Hepatic stellate cell (primary cell): ENCODE measurements at regions not wholly inside any gene's neighbourhood (a gene's known extent, or its start where the extent isn't known, plus 50 kb on each side); places are given as distances from the start of the nearest gene placed in this dataset.

Source experiments
- DNase-seq: peaks from one replicate; pipeline ENCODE4 v3.0.0; 2011; ENCODE audit warnings: low spot score

- DNase-seq = no peak
These were observed 134.0 kb upstream of the DTNBP1 start for GRCh38 chr6:15796844-15797243.

GRCh38 chr6:15796130-15796771 is 133.4 kb upstream of the DTNBP1 start:
- no peak for DNase-seq

- DNase-seq = no peak
These were observed 131.0 kb upstream of the DTNBP1 start for GRCh38 chr6:15793826-15794225.

GRCh38 chr6:15793288-15793687 is 130.5 kb upstream of the DTNBP1 start:
- no peak for DNase-seq

DNA sequence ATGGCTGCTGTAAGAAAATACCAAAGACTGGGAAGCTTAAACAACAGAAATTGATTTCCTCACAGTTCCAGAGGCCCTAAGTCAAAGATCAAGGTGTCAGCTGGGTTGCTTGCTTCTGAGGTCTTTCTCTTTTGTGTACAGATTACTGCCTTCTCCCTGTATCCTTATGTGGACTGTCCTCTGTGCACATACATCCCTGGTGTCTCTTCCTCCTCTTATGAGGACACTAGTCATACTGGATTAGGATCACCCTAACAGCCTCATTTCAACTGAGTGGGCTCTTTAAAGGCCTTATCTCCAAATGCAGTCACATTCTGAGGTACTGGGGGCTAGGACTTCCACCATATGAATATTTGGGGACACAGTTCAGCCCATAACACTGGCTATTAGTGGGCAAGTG is 130.0 kb upstream of the DTNBP1 start:
- DNase-seq = no peak

GRCh38 chr6:15791448-15792181 is 128.8 kb upstream of the DTNBP1 start:
- no peak for DNase-seq

GRCh38 chr6:15790116-15790515 is 127.3 kb upstream of the DTNBP1 start:
- no peak for DNase-seq

DNA sequence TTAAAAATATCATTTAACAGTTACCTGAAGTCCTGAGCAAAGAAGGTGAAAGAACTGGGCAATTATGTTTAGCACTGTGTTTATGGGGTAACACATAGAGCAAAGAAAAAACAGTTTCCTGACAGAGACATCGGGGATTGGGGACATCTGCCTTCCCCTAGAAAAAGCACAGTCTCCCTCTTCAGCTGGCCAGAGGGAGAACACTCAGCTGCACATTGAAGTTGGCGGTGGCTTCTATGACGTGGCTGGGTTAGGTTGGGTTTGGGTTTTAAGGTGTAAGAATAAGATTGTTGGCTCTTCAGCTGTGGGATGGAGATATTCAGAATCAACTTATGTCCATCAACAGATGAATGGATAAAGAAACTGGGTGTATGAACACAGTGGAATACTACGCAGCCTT is 124.0 kb upstream of the DTNBP1 start:
- DNase-seq = no peak

- no peak for DNase-seq
These were observed 120.7 kb upstream of the DTNBP1 start for GRCh38 chr6:15783484-15783883.

- DNase-seq = no peak
These were observed 119.1 kb upstream of the DTNBP1 start for GRCh38 chr6:15781890-15782289.

- DNase-seq = no peak
These were observed 118.5 kb upstream of the DTNBP1 start for GRCh38 chr6:15781333-15781732.

DNA sequence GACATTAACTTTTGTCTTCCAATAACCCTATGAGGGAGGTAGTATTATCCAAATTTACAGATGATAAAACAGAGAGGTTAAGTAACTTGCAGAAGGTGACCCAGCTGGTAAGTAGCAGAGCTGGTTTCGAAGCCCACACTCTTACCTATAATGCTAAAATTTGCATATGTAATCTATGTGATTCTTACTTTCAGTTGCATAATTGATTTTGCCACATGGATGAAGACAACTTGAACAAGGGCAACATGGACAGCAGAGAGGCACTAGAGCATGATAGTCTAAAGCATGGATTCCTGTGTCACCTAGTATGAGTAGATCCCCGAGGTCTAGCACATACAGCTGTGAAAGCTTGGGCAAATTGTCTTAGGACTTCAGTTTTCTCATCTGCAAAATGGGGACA is 117.6 kb upstream of the DTNBP1 start:
- DNase-seq = no peak

DNA sequence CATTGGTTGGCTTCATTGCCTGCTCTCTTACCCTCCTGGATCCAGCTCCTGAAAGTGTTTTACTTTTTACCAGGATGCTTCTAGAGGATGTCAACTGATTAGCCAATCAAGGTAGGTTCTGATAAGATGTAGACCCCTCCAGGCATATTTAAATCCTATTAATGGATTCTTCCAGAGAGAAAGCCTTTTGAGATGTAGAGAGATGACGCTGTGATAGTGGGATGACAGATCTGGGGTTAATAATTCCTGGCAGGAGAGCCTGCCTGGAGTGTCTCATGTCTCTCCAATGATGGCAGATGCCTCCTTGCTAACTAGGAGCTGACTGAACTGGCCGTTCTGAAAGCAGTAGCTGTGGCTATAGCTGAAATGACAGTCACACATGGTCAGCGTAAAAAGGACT is 116.9 kb upstream of the DTNBP1 start:
- DNase-seq = no peak

DNA sequence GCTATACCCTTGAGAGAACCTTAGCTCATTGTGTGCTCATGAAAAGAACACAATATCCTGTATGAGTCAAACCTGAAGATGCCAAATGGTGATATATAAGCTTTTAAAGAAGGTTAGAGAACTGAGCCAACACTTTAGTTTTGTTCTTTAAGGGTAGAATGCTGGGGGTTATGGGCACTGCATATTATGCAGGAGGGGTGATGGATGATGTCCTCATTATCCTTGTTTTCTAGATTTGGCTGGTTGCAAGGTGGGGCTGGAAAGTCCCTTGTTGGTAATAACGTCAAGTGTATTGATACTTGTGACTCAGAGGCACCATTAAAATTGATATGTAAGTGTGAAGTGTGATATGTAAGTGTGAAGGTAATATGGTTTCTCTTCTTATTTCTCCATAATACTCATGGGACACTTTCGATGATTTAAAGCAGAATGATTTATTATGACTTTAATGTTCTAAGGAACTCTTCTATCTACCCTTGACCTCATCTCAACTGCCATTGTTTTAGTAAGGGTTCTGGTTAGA is 113.7 kb upstream of the DTNBP1 start:
- no peak for DNase-seq

DNA sequence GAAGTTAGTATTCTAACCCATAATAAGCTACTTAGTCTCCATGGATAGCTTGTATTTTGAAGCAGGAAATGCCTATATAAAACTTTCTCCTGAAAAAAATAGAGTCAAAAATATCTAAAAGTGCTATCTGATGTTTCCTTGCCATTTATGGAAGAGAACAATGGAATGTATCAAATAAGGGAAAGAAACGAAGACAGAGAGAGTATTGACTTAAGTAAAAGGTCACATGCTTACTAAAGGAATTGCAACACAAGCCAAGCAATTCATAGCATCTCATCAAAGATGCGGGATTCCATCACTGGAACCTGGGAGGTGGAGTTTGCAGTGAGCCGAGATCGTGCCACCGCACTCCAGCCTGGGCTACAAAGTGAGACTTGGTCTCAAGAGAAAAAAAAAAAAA is 112.9 kb upstream of the DTNBP1 start:
- DNase-seq = no peak

DNA sequence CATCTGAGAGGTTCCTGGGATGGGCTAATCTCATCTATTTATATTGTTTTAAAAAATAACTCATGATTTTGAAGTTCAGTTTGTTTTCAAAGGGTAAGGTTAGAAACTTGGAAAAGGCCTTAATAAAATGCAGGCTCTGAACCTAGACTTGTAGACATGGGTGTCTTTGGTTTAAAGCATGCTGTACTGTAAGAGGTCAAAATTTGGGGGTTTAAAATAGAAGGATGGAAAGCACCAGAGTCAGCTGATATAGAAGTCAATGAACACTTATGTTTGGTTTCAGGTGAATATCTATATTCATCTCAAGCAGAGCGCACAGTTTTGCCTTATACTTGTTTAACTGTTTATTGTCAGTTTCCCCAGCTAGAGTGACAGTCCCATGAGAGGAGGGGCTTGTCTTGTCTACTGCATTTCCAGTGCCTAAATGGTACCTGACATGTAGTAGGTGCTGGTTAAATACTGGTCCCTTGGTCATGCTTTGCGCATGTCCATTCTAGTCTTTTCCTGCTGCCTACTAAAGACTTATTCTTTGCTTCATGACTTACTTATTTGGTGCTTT is 112.3 kb upstream of the DTNBP1 start:
- no peak for DNase-seq

DNA sequence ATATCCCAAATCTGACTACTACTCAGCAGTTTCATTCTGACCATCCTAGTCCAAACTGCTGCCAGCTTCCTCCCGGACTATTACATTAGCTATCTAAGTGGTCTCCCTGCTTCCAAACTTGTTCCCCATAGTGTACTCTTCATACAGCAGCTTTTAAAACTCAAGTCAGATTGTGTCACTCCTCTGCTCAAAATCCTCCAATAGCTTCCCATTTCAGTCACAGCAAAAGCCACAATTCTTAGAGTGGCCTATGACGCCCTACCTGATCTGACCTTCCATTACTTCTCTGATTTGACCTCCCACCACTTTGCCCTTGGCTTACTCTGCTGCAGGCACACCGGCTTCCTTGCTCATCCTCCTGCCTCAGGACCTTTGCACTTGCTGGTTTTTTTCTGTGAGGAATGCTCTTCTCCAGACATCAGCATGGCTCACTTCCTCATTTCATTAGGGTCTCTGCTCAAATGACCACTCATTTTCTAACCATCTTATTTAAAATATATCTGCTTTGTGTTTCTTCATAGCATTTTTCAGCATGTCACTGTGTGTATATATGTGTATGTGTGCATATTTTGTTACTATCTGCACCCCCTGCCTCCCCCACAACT is 111.1 kb upstream of the DTNBP1 start:
- no peak for DNase-seq

GRCh38 chr6:15770347-15771143 is 107.7 kb upstream of the DTNBP1 start:
- DNase-seq = no peak

DNA sequence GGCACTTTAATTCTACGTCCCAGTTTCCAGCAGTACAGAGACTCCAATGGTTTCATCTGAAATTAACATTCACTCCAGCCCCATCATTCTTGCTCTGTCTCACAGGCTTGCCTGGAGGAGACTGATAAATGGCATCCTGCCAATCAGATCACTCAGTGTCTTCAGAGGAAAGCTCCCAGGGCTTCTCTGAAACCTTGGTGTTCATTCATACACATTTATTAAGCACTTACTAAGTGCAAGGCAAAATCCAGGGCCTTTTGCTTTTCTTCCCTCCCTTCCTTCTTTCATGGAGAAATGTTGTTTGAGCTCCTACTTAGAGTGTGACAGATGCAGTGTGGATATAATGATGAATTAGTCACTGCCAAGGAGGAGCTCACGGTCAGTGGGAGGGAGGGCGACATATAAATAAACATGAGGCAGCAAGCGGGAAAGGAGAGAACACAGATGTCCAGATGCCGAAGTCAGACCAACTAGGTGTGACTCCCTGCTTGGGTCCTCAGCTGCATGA is 106.7 kb upstream of the DTNBP1 start:
- DNase-seq = no peak

DNA sequence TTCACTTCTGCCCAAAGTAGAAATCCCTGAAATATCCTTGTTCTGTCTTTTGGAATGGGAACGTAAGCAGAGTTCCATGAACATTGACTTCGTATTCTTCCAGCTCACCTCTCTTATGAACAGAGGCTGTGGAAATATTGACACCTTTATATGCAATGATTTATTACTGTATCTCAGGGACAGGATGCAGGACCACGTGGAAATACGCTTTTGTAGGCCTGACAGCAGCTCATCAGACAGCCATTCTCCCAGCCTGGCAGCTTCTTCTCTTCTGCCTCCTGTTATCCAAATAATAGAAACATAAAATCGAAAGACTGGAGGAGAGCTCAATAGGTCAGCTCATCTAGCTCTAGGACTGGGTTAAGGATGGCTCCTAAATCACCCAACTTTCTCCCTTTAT is 106.2 kb upstream of the DTNBP1 start:
- no peak for DNase-seq

GRCh38 chr6:15763837-15764236 is 101.0 kb upstream of the DTNBP1 start:
- no peak for DNase-seq

GRCh38 chr6:15763364-15763763 is 100.5 kb upstream of the DTNBP1 start:
- no peak for DNase-seq
